Endodermal cell (in vitro differentiated cells): ENCODE measurements at regions not wholly inside any gene's neighbourhood (a gene's known extent, or its start where the extent isn't known, plus 50 kb on each side); places are given as distances from the start of the nearest gene placed in this dataset.

ENCODE experiments used
- DNase-seq: peaks from one replicate; pipeline ENCODE4 v3.0.0-alpha.2; 2017
- H3K27ac ChIP-seq: 2 replicates; pipeline ENCODE4 v1.5.1; 2013; ENCODE audit warnings: mild to moderate bottlenecking, low read depth, low read length, moderate library complexity
- H3K27me3 ChIP-seq: 2 replicates; pipeline ENCODE4 v1.6.1; 2013; ENCODE audit warnings: mild to moderate bottlenecking, low read length, moderate library complexity; ENCODE audit not compliant: insufficient read depth, control insufficient read depth, poor library complexity, severe bottlenecking
- H3K36me3 ChIP-seq: 2 replicates; pipeline ENCODE4 v1.7.0; 2013; ENCODE audit warnings: mild to moderate bottlenecking, low read length, moderate library complexity; ENCODE audit not compliant: control insufficient read depth, insufficient read depth
- H3K4me1 ChIP-seq: one replicate; pipeline ENCODE4 v1.7.0; 2013; ENCODE audit warnings: low read length; ENCODE audit not compliant: control insufficient read depth, insufficient read depth
- H3K4me3 ChIP-seq: 2 replicates; pipeline ENCODE4 v1.5.1; 2013; ENCODE audit warnings: mild to moderate bottlenecking, low read length, moderate library complexity
- H3K9ac ChIP-seq: 2 replicates; pipeline ENCODE4 v1.6.1; 2013; ENCODE audit warnings: mild to moderate bottlenecking, low read length, moderate library complexity; ENCODE audit not compliant: poor library complexity, severe bottlenecking; ENCODE audit errors: extremely low read depth
- H3K9me3 ChIP-seq: 2 replicates; pipeline ENCODE4 v1.6.1; 2013; ENCODE audit warnings: mild to moderate bottlenecking, low read length, moderate library complexity; ENCODE audit not compliant: control insufficient read depth
- H3K27ac Mint-ChIP-seq: 2 replicates; pipeline ENCODE4 v1.8.0; 2020; ENCODE audit warnings: mixed read lengths
- H3K27me3 Mint-ChIP-seq: 2 replicates; pipeline ENCODE4 v1.8.0; 2021; ENCODE audit warnings: mild to moderate bottlenecking, mixed read lengths; ENCODE audit not compliant: insufficient read depth
- H3K36me3 Mint-ChIP-seq: 2 replicates; pipeline ENCODE4 v1.8.0; 2020; ENCODE audit warnings: low read depth, mixed read lengths
- H3K4me1 Mint-ChIP-seq: 2 replicates; pipeline ENCODE4 v1.8.0; 2020; ENCODE audit warnings: mixed read lengths
- H3K4me3 Mint-ChIP-seq: 2 replicates; pipeline ENCODE4 v1.8.0; 2020; ENCODE audit warnings: mild to moderate bottlenecking, moderate library complexity, mixed read lengths
- H3K9me3 Mint-ChIP-seq: 2 replicates; pipeline ENCODE4 v1.8.0; 2020; ENCODE audit warnings: mild to moderate bottlenecking, mixed read lengths
- CTCF ChIP-seq: fragments of 200-600 bp; sonication (generic); conservative IDR thresholded peaks from 2 replicates; pipeline ENCODE4 v1.5.0; 2021; ENCODE audit warnings: antibody characterized with exemption, mild to moderate bottlenecking
- WGBS, 2 experiments: methylation state at CpG; one replicate each; pipeline versions ENCODE4 v1.1.5 to v1.1.7; 2013; ENCODE audit warnings: missing lambda C conversion rate in 2 of 2, mixed read lengths in 1 of 2; ENCODE audit not compliant: insufficient coverage in 1 of 2, insufficient read length in 1 of 2; 5-methylcytosine and 5-hydroxymethylcytosine counted together

- Mint-ChIP-seq H3K9me3 (peaks cover 29% of the 10 kb centered on the region), H3K27ac (no peak overlapping the region), H3K4me3 (no peak overlapping the region), H3K27me3 (no peaks in the 10 kb centered on the region), H3K4me1 (peaks cover 8% of the 10 kb centered on the region), H3K36me3 (peaks cover 17% of the 10 kb centered on the region)
- no peak for DNase-seq
- Histone ChIP-seq H3K27ac (no peak overlapping the region), H3K36me3 (no peaks in the 10 kb centered on the region), H3K9ac (no peak overlapping the region), H3K27me3 (no peaks in the 10 kb centered on the region), H3K4me1 (no peaks in the 10 kb centered on the region), H3K4me3 (no peak overlapping the region), H3K9me3 (peaks cover 23% of the 10 kb centered on the region)
- TF ChIP-seq CTCF: no peak
- WGBS, 2 experiments: 86 to 98% methylated on average over 1 to 2 of the region's 2 CpGs
Observed at GRCh38 chr11:25602959-25603358, 729.0 kb upstream of the ANO3 start.

- H3K9ac ChIP-seq: no peak overlapping the region
- WGBS, 2 experiments: 66% methylated on average over 3 of the region's 3 CpGs; no CpG with 5 or more reads in 1 of the 2 experiments
- no peaks in the 10 kb centered on the region for H3K36me3 ChIP-seq
- no peaks in the 10 kb centered on the region for H3K4me1 ChIP-seq
- no peak overlapping the region for H3K27ac ChIP-seq
- no peak for TF ChIP-seq CTCF
- Mint-ChIP-seq H3K4me3 (no peak overlapping the region), H3K9me3 (peaks cover 54% of the 10 kb centered on the region), H3K27me3 (peaks cover 15% of the 10 kb centered on the region), H3K27ac (no peak overlapping the region), H3K4me1 (peaks cover 6% of the 10 kb centered on the region), H3K36me3 (peaks cover 20% of the 10 kb centered on the region)
- no peak for DNase-seq
- H3K9me3 ChIP-seq: peaks cover 27% of the 10 kb centered on the region
- no peak overlapping the region for H3K4me3 ChIP-seq
- H3K27me3 ChIP-seq: no peaks in the 10 kb centered on the region
Observed at GRCh38 chr11:25612806-25613205, 719.1 kb upstream of the ANO3 start.

- Histone ChIP-seq H3K36me3 (no peaks in the 10 kb centered on the region), H3K27me3 (no peaks in the 10 kb centered on the region), H3K9ac (no peak overlapping the region), H3K4me3 (no peak overlapping the region), H3K9me3 (peaks cover 27% of the 10 kb centered on the region), H3K27ac (no peak overlapping the region), H3K4me1 (no peaks in the 10 kb centered on the region)
- TF ChIP-seq CTCF: no peak
- Mint-ChIP-seq H3K9me3 (peaks cover 47% of the 10 kb centered on the region), H3K27me3 (peaks cover 15% of the 10 kb centered on the region), H3K4me3 (no peak overlapping the region), H3K4me1 (peaks cover 6% of the 10 kb centered on the region), H3K36me3 (peaks cover 19% of the 10 kb centered on the region), H3K27ac (no peak overlapping the region)
- 83% methylated on average over 1 of the region's 1 CpG; no CpG with 5 or more reads in 1 of the 2 experiments for WGBS, 2 experiments
- no peak for DNase-seq
Observed at GRCh38 chr11:25613451-25613850, 718.5 kb upstream of the ANO3 start.
